ENCODE measurements at regions not wholly inside any gene's neighbourhood (a gene's known extent, or its start where the extent isn't known, plus 50 kb on each side); places are given as distances from the start of the nearest gene placed in this dataset.
"Not testable (repeated sequence)": the region's sequence is repeated elsewhere in the genome, so short reads cannot be mapped to it uniquely, and the experiment has no call there.

- H3K27ac ChIP-seq (ENCODE audit: low read depth in 2 of 2, low read length in 1 of 2) = peak overlapping the region in 1 of 2 experiments; percentile 91; a peak in 2 of 4 replicates
- ChIA-PET CTCF (no interaction called here), POLR2A (no interaction called here)
- peak overlapping the region; percentile 46; the same call in 1 of the 2 replicates for H3K9ac ChIP-seq
- H3K4me3 ChIP-seq (ENCODE audit: low read depth in 2 of 2, low read length in 1 of 2) = 0 out of 4 replicates have a peak overlapping the region, but pooled peaks of 1 of the 2 experiments have one; percentile 14
- no peak for DNase-seq
- peaks cover 0 to 8% of the 10 kb centered on the region in 2 experiments; a peak in 2 of 4 replicates for H3K4me1 ChIP-seq (ENCODE audit: control insufficient read depth in 1 of 2, insufficient read depth in 2 of 2, low read depth in 1 of 2, low read length in 1 of 2)
- peaks cover 18% of the 10 kb centered on the region for H3F3A ChIP-seq (replicated peaks; ENCODE audit: insufficient read depth)
- H3K27me3 ChIP-seq (ENCODE audit: insufficient read depth) = no peaks in the 10 kb centered on the region
- no peaks in the 10 kb centered on the region for H3K9me3 ChIP-seq
- H4K20me1 ChIP-seq (ENCODE audit: insufficient read depth) = no peaks in the 10 kb centered on the region
- no peaks in the 10 kb centered on the region for H3K9me2 ChIP-seq
- peak overlapping the region; percentile 57 for H2AFZ ChIP-seq (ENCODE audit: low read depth)
- TF ChIP-seq POLR2AphosphoS5 (IDR thresholded peaks at IDR 0.05; ENCODE audit: low read depth, low read length) (no peak), FOXM1 (IDR thresholded peaks at IDR 0.05; ENCODE audit: low read depth) (no peak), YY1 (IDR thresholded peaks at IDR 0.05; ENCODE audit: low read depth) (no peak), REST (IDR thresholded peaks at IDR 0.05; ENCODE audit: low read depth, low read length) (no peak), NRF1 (IDR thresholded peaks at IDR 0.05; ENCODE audit: low read depth, low read length) (no peak), SIN3A (IDR thresholded peaks at IDR 0.05; ENCODE audit: borderline replicate concordance, low read depth, low read length) (no peak), EP300 (IDR thresholded peaks at IDR 0.05; ENCODE audit: borderline replicate concordance in 1 of 2, low read depth in 1 of 2, low read length in 1 of 2) (no peak), MXI1 (IDR thresholded peaks at IDR 0.05; ENCODE audit: low read depth, low read length) (no peak), PBX3 (IDR thresholded peaks at IDR 0.05) (no peak), USF1 (IDR thresholded peaks at IDR 0.05; ENCODE audit: borderline replicate concordance, low read depth) (no peak), RCOR1 (IDR thresholded peaks at IDR 0.05; ENCODE audit: low read length) (no peak), CHD2 (IDR thresholded peaks at IDR 0.05; ENCODE audit: low read length, partially characterized antibody) (no peak), USF2 (IDR thresholded peaks at IDR 0.05; ENCODE audit: borderline replicate concordance, low read depth, low read length) (no peak), EZH2phosphoT487 (IDR thresholded peaks at IDR 0.05; ENCODE audit: borderline replicate concordance, low read depth) (no peak), GATA2 (CRISPR knock-in tag; IDR thresholded peaks at IDR 0.05) (no peak), SMC3 (IDR thresholded peaks at IDR 0.05; ENCODE audit: low read depth, low read length) (no peak), ZBTB33 (IDR thresholded peaks at IDR 0.05; ENCODE audit: borderline replicate concordance, low read depth) (no peak)
- H3K4me2 ChIP-seq = peak overlapping the region; percentile 60; the same call in 1 of the 2 replicates
- WGBS (ENCODE audit: low lambda C conversion rate) = 50% methylated on average over 6 of the region's 6 CpGs
- no peaks in the 10 kb centered on the region for H3K36me3 ChIP-seq (replicated peaks in 1 of 2; ENCODE audit: control insufficient read depth in 1 of 2, insufficient read depth in 2 of 2, low read length in 1 of 2)
- no peaks in the 10 kb centered on the region for H3K79me2 ChIP-seq (ENCODE audit: insufficient read depth)
These were observed 108.5 kb downstream of the ZIC4 start for GRCh38 chr3:147297761-147298350.

GRCh38 chr3:147287370-147287769, 119.0 kb downstream of the ZIC4 start:
- H3K4me1 ChIP-seq (ENCODE audit: control insufficient read depth in 1 of 2, insufficient read depth in 2 of 2, low read depth in 1 of 2, low read length in 1 of 2); H3K27me3 ChIP-seq (ENCODE audit: insufficient read depth); H4K20me1 ChIP-seq (ENCODE audit: insufficient read depth); H3K36me3 ChIP-seq (replicated peaks in 1 of 2; ENCODE audit: control insufficient read depth in 1 of 2, insufficient read depth in 2 of 2, low read length in 1 of 2); H3F3A ChIP-seq (replicated peaks; ENCODE audit: insufficient read depth); H3K9me3 ChIP-seq; H3K9me2 ChIP-seq; CTCF ChIA-PET; H3K4me3 ChIP-seq (ENCODE audit: low read depth in 2 of 2, low read length in 1 of 2); POLR2A ChIA-PET; H3K9ac ChIP-seq; H2AFZ ChIP-seq (ENCODE audit: low read depth); H3K4me2 ChIP-seq; H3K27ac ChIP-seq (ENCODE audit: low read depth in 2 of 2, low read length in 1 of 2); DNase-seq; H3K79me2 ChIP-seq (ENCODE audit: insufficient read depth): not testable (repeated sequence)
- 16% methylated on average over 4 of the region's 4 CpGs for WGBS (ENCODE audit: low lambda C conversion rate)

Measured in SK-N-SH (cell line).